ENCODE measurements at regions not wholly inside any gene's neighbourhood (a gene's known extent, or its start where the extent isn't known, plus 50 kb on each side); places are given as distances from the start of the nearest gene placed in this dataset.

- DNase-seq (ENCODE audit: low read depth in 2 of 2): no peak
These were observed 283.6 kb downstream of the CYP26B1 start for GRCh38 chr2:71864085-71864484.

- DNase-seq (ENCODE audit: low read depth in 2 of 2): no peak
These were observed 284.3 kb downstream of the CYP26B1 start for GRCh38 chr2:71863396-71863795.

GRCh38 chr2:71862921-71863320 lies 284.7 kb downstream of the CYP26B1 start:
- DNase-seq (ENCODE audit: low read depth in 2 of 2): no peak

DNA sequence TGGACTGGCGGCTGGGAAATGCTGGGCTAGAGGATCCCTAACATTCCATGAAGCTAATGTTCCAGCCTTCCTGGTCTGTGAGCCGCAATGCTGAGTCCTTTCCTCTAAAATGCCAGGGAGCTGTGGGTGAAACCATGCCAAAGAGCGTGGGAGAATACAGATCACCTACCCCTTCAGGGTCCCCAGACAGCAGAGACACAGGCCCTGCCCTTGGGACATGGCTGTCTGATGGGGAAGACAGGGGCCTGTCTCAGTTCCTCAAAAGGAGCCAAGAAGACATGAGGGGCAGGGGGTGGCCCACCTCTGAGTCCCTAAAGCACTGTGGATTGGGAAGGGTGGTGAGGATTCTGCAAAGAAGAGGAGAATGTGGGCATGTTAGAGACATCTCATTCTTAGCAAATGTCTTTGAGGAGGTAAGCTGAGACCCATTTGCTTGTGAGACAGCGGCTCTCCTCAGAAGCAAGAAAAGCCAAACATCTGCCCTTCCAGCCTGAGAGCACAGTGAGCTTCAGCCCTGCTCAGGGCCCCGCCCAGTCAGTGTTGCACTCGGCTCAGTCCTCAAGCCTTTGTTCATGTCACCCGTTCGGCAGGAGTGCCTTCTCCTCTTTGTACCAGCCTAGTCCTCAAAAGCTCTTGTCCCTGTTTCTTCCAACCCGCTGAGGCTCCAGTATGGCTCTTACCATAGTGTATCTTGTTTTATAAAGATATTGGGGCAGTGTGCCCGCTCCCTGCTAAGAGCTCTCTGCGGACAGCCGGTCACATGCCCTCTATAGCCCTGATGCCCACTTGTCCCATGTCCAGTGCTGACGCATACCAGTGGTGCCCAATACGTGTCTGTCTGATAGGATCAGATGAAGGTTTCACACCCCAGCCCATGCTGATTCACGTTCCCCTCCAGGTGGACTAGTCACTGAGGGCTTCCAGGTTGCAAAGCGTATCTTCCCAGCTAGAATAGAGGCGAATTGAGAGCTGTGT lies 286.2 kb downstream of the CYP26B1 start:
- DNase-seq (ENCODE audit: low read depth in 2 of 2): no peak

DNA sequence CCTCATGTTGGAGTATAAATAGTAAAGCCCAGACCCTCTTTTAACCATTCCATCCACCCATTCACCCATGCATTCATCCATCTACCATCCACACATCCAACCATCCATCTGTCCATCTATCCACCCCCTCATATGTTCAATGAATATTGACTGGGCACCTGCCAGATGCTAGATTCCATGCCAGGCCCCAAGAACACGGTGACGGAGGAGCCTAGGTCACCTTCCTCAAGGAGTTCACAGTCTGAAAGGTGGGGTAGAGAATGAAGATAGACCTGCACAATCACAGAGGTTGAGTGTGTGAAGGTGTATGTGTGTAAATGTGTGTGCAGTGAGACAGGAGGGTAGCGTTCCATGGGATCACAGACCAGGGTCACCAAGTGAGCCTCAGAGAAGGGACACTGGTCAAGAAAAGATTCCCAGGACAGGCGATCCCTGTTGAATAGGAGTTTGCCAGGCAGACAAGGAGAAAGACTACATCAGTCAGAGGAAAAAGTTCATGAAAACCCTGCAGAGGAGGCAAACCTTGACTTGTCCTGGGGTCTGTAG lies 287.2 kb downstream of the CYP26B1 start:
- DNase-seq (ENCODE audit: low read depth in 2 of 2): no peak

DNA sequence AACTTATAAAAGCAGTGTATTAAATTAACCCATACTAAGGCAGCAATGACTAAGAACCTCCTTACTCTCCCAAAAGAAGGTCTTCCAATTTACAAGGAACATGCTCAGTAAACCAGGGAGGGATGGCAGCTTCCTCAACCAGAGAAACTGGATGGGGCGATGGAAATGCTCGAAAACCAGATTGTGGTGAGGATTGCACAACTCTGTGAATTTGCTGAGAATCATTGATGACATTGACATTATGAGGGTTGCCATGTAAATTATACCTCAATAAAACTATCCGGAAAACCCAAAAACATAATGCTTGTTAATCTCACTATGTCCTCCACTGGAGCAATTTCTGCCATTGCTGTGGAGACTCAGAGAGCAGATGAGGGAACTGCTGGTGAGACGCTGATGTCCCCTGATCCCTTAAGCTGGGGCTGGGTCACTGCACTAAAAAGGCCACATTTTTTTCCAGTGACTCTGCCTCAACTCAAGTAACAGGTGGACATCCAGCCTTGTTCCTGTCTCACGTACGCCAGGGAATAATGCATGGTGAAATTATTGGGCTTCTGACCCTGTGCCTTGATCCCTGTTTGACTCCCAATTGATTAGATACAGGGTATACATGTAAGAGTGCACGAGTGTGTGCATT lies 288.3 kb downstream of the CYP26B1 start:
- DNase-seq (ENCODE audit: low read depth in 2 of 2): no peak

DNA sequence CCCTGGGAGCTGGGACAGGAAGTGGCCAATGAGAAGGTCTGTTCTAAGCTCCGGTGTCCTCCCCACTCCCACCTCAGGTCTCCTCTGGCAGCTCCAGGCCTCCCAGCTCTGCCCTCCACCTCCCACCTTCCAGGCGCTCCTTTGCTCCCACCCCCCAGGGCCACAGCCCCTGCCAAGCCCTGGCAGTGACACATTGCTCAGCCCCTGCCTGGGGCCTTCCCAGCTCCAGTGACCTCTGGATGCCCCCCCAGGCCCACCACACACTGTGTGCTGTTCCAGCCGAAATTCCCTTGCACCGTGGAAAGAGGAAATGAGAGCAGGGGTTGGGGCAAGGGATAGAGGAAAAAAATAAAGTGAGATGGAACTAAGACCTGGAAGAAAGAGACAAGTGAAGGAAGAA lies 289.6 kb downstream of the CYP26B1 start:
- no peak for DNase-seq (ENCODE audit: low read depth in 2 of 2)

DNA sequence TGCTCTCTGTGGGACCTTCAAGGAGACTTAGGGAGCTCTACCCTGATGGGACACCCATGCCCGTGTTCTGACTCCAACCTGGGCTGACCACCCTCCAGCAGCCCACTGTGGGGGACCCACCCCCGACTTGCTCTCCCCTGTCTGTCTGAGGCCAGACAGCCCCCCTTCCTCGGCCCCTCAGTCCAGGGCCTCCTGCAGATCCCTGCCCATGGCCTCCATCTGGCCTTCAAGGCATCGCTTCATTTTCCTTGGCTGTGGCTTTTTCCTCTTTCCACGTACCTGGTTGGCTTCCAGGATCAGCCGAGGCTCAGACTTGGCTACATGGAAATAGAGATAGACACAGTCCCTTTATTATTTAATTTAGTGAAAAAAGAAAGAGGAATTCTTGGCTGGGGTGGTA lies 290.0 kb downstream of the CYP26B1 start:
- no peak for DNase-seq (ENCODE audit: low read depth in 2 of 2)

DNA sequence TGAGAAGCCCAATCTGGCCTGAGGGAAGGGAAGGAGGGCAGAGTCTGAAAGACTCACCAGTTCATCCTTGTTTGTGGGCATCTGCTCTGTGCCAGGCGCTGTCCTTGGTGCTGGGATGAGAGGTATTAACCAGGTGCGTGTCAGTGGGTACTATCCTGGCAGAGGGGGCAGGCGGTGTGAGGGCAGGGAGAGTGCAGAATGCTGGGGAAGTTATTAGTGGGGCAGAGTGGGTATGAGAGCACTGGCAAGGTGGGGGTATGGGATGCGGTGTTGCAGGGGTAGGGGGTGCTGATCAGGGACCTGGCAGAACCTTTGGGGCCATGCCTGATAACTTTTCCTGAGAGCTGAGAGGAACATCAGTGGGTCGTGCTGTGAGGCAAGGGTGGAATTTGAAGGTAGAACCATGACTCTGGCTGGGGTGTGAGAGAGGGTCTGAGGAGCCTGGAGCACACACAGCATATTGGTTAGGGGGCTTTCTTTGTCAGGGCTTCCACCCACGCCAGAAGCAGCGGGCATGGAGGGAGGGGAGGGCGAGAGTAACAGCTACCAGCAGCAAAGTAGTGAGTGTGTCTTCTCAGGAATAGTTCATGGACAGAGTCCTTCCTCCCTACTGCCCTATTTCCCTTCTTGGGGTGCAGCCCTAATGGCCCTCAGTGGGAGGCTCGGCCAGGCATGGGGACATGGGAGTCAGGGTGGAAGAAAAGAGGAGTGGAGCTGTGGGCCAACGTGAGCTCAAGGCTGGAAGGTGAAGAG lies 290.7 kb downstream of the CYP26B1 start:
- DNase-seq (ENCODE audit: low read depth in 2 of 2): no peak

DNA sequence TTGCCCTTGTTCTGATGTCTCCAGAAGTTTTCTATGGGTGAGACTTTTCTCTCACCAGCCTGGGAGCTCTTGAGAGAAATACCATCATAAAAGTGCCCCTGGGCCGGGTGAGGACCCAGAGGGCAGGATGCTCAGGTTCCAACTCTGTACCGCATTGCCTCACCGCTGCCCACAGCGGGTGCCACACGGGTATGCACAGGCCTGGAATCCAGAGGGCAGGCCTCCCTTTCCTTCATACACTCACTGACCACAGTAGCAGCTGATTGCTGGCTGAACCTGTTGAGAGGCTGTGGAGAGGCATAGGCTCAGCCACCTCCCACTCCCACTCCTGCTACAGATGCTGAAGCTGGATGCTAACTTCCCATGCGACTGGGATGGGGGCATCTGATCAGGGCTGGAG lies 293.8 kb downstream of the CYP26B1 start:
- no peak for DNase-seq (ENCODE audit: low read depth in 2 of 2)

- DNase-seq (ENCODE audit: low read depth in 2 of 2): no peak
These were observed 295.4 kb downstream of the CYP26B1 start for GRCh38 chr2:71852141-71852711.

DNA sequence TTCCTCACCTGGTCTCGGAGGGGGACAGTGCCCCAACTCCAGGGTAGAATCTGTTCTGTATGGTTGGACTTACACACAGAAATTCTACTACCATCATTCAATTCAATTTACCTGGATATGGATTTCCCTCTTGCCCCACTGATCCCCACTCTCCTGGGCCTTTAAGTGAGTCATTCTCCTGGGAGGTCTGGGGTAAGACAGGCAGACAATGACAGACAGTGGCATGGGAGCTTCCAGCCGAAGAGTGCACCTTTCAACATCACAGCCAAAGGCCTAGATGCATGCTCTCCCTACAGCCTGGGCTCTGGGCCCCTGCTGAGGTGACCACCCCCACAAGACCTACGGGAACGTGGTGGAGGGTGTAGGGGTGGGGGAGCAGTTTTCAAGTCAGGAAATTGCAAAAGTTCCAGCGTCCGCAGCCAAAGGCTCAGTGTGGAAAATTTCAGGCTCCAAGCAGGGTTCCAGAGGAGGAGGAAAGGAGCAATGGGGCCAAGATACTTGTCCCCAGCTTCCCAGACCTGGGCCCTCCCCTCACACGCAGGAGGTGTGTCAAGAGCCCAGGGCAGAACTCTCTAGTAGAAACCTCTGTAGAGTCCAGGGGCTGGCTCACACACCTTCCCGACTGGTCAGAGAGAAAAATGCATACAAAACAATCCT lies 296.4 kb downstream of the CYP26B1 start:
- DNase-seq (ENCODE audit: low read depth in 2 of 2): no peak

- no peak for DNase-seq (ENCODE audit: low read depth in 2 of 2)
These were observed 297.3 kb downstream of the CYP26B1 start for GRCh38 chr2:71850306-71850801.

- DNase-seq (ENCODE audit: low read depth in 2 of 2): no peak
These were observed 297.9 kb downstream of the CYP26B1 start for GRCh38 chr2:71849607-71850305.

- no peak for DNase-seq (ENCODE audit: low read depth in 2 of 2)
These were observed 298.6 kb downstream of the CYP26B1 start for GRCh38 chr2:71849111-71849510.

DNA sequence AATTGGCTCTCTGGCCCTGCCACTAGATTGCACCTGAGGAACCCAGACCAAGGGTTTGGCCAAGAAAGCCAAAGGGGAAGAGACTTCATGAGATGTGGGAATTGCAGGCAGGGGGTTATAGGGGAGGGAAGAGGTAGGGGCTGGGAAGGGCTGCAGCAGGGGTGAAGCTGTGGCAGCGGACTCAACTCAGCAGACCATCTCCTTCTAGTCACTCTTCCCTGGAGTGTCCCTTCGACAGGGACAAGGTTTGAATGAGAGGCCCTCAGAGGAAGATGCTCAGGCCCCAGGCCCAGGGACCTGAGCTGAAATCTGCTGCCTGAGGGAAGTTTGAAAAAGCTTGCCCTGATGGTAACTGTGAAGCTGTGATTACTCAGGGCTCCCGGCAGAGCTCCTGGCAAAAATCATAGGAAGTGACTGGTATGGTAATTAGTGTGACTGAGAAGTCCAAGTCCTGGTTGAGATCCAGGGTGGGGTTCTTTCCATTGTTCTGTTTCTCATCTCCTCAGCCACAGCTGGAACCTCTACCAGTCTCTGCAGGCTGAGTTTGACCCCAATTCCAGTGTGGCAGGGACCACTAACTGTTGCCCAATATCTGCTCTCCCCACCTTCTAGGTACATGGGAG lies 300.9 kb downstream of the CYP26B1 start:
- DNase-seq (ENCODE audit: low read depth in 2 of 2): no peak

DNA sequence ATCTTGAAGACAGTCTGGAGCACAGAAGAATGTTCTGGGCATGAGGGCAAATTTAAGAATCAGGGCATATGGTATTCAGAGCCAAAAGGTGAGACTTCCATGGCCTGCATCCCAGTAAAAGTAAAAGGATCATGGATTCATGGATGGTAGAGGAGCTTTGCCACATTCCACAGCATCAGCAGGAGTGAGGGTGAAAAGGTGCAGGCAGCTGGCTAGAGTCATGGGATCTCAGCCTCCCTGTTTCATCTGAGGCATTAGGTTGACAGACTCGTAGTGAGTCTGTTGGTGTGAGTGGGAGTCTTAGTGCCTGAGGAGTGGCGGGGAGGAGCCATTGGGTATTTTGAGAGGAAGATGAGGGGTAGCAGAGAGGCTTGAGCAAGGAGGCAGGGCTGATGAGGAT lies 301.6 kb downstream of the CYP26B1 start:
- no peak for DNase-seq (ENCODE audit: low read depth in 2 of 2)

DNA sequence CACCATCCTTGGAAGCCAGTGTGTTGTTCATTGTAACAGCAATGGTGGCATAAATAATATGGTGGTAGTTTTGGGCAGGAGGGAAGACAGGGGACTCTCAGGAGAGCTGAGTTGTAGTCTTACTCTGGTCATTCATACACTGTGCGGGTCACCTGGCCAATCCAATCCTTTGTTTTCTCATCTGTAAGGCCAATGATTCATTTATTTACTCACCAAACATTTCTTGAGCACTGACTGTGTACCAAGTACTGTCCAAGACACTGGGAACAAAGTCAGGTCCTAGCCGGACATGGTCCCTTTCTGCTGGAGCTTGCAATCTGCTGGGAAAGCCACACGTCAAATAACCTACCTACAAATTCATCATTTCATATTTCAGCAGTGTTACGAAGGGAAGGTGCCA lies 302.7 kb downstream of the CYP26B1 start:
- no peak for DNase-seq (ENCODE audit: low read depth in 2 of 2)

- no peak for DNase-seq (ENCODE audit: low read depth in 2 of 2)
These were observed 304.2 kb downstream of the CYP26B1 start for GRCh38 chr2:71843391-71843850.

- no peak for DNase-seq (ENCODE audit: low read depth in 2 of 2)
These were observed 304.9 kb downstream of the CYP26B1 start for GRCh38 chr2:71842744-71843143.

All from stimulated activated CD8-positive, alpha-beta memory T cell treated with anti-CD3 and anti-CD28 coated beads, Interleukin-15, amount 100 ng/mL, for 48 hours (primary cell).